HL-60 (cell line): ENCODE measurements at regions not wholly inside any gene's neighbourhood (a gene's known extent, or its start where the extent isn't known, plus 50 kb on each side); places are given as distances from the start of the nearest gene placed in this dataset.

Experiments used
- GABPA ChIP-seq: IDR thresholded peaks from 2 replicates; pipeline ENCODE4 v1.6.1; 2012; ENCODE audit warnings: low read depth
- POLR2AphosphoS5 ChIP-seq: IDR thresholded peaks from 2 replicates; pipeline ENCODE4 v1.6.1; 2012; ENCODE audit warnings: low read depth
- TF ChIP-seq, protein P1 (sequence below): IDR thresholded peaks from one replicate; pipeline ENCODE4 v1.5.1; 2011; ENCODE audit warnings: low read length, control low read depth, inconsistent platforms; ENCODE audit not compliant: insufficient read depth
- TF ChIP-seq, protein P2 (sequence below): IDR thresholded peaks from 2 replicates; pipeline ENCODE4 v1.6.1; 2012; ENCODE audit warnings: low read depth; ENCODE audit not compliant: insufficient replicate concordance

DNA sequence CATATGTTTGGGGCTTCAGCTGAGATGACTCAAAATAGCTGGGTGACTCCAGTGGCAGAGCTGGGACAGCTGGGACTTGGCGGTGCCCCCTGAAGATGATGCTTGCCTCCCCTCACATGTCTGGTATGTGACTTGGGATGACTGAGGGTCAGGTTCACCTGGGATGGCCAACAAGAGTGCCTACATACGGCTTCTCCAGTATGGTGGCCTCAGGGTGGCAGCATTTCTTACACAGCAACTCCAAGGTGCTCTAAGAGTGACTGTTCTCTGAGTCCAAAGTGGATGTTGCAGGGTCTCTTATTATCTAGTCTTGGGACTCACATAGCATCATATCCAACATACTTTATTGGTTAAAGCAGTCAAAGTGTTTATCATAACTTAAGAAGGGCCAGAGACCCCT, 87.8 kb upstream of the CENPW start:
- TF ChIP-seq, protein P1, sequence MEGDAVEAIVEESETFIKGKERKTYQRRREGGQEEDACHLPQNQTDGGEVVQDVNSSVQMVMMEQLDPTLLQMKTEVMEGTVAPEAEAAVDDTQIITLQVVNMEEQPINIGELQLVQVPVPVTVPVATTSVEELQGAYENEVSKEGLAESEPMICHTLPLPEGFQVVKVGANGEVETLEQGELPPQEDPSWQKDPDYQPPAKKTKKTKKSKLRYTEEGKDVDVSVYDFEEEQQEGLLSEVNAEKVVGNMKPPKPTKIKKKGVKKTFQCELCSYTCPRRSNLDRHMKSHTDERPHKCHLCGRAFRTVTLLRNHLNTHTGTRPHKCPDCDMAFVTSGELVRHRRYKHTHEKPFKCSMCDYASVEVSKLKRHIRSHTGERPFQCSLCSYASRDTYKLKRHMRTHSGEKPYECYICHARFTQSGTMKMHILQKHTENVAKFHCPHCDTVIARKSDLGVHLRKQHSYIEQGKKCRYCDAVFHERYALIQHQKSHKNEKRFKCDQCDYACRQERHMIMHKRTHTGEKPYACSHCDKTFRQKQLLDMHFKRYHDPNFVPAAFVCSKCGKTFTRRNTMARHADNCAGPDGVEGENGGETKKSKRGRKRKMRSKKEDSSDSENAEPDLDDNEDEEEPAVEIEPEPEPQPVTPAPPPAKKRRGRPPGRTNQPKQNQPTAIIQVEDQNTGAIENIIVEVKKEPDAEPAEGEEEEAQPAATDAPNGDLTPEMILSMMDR = no peak
- TF ChIP-seq GABPA (no peak), POLR2AphosphoS5 (no peak)
- TF ChIP-seq, protein P2, sequence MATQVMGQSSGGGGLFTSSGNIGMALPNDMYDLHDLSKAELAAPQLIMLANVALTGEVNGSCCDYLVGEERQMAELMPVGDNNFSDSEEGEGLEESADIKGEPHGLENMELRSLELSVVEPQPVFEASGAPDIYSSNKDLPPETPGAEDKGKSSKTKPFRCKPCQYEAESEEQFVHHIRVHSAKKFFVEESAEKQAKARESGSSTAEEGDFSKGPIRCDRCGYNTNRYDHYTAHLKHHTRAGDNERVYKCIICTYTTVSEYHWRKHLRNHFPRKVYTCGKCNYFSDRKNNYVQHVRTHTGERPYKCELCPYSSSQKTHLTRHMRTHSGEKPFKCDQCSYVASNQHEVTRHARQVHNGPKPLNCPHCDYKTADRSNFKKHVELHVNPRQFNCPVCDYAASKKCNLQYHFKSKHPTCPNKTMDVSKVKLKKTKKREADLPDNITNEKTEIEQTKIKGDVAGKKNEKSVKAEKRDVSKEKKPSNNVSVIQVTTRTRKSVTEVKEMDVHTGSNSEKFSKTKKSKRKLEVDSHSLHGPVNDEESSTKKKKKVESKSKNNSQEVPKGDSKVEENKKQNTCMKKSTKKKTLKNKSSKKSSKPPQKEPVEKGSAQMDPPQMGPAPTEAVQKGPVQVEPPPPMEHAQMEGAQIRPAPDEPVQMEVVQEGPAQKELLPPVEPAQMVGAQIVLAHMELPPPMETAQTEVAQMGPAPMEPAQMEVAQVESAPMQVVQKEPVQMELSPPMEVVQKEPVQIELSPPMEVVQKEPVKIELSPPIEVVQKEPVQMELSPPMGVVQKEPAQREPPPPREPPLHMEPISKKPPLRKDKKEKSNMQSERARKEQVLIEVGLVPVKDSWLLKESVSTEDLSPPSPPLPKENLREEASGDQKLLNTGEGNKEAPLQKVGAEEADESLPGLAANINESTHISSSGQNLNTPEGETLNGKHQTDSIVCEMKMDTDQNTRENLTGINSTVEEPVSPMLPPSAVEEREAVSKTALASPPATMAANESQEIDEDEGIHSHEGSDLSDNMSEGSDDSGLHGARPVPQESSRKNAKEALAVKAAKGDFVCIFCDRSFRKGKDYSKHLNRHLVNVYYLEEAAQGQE = no peak
